Fibroblast of villous mesenchyme (primary cell): ENCODE measurements at regions not wholly inside any gene's neighbourhood (a gene's known extent, or its start where the extent isn't known, plus 50 kb on each side); places are given as distances from the start of the nearest gene placed in this dataset.
"Not testable (repeated sequence)": the region's sequence is repeated elsewhere in the genome, so short reads cannot be mapped to it uniquely, and the experiment has no call there.

Source experiments
- DNase-seq: peaks from one replicate; pipeline ENCODE4 v3.0.0-alpha.2; 2010; ENCODE audit warnings: low read depth
- H3K4me3 ChIP-seq: 2 replicates; pipeline ENCODE4 v1.5.1; 2011; ENCODE audit warnings: low read depth, mild to moderate bottlenecking, low read length

GRCh38 chr15:32536507-32537172 lies 56.6 kb upstream of the GOLGA8N start:
- peak; percentile 0 for DNase-seq
- H3K4me3 ChIP-seq = peak overlapping the region; percentile 57

DNA sequence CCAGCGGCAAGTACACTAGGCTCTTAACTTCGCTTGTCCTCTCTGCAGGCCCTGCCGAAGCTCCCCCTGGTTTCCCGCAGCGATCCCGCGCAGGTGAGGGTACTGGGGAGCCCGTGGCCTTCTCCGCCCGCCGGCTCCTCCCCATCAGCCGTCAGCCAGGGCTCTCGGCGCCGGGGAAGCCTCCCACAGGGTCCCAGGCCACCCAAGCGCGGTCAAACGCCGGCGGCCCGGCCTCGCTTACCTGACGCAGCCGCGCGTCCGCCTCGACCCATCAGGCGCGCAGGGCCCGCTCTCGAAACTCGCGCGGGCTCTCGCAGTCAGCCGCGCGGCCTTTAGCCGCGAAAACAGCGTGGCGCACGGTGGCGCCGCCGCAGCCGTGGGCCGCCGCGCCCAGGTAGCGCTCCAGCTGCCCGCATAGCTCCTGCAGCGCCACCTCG lies 57.2 kb upstream of the GOLGA8N start:
- H3K4me3 ChIP-seq, DNase-seq: not testable (repeated sequence)

GRCh38 chr15:32535150-32535898 lies 57.9 kb upstream of the GOLGA8N start:
- not testable (repeated sequence) for DNase-seq, H3K4me3 ChIP-seq

GRCh38 chr15:32522900-32523299 lies 67.5 kb upstream of the GOLGA8O start:
- not testable (repeated sequence) for DNase-seq

GRCh38 chr15:32522421-32522820 lies 67.0 kb upstream of the GOLGA8O start:
- not testable (repeated sequence) for DNase-seq, H3K4me3 ChIP-seq

More at GRCh38 chr15:32522900-32523299, 67.5 kb upstream of the GOLGA8O start:
- H3K4me3 ChIP-seq = not testable (repeated sequence)

- DNase-seq, H3K4me3 ChIP-seq: not testable (repeated sequence)
Observed at GRCh38 chr15:32518976-32519375, 63.5 kb upstream of the GOLGA8O start.

DNA sequence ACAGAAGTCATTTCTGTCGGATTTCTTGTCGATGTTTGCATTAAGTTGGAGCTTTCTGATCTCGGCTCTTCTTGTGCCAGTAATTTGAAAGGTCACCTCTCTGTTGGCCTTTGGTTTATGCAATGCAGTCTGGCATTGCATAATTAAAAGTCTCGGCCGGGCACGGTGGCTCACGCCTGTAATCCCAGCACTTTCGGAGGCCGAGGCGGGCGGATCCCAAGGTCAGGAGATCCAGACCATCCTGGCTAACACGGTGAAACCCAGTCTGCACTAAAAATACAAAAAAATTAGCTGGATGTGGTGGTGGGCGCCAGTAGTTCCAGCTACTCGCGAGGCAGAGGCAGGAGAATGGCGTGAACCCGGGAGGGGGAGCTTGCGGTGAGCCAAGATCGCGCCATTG lies 62.6 kb upstream of the GOLGA8O start:
- DNase-seq = not testable (repeated sequence)

GRCh38 chr15:32516954-32517353 lies 61.5 kb upstream of the GOLGA8O start:
- not testable (repeated sequence) for H3K4me3 ChIP-seq, DNase-seq

More for the DNA sequence above, 62.6 kb upstream of the GOLGA8O start:
- not testable (repeated sequence) for H3K4me3 ChIP-seq

- DNase-seq, H3K4me3 ChIP-seq: not testable (repeated sequence)
Observed at GRCh38 chr15:32513378-32513777, 57.9 kb upstream of the GOLGA8O start.

DNA sequence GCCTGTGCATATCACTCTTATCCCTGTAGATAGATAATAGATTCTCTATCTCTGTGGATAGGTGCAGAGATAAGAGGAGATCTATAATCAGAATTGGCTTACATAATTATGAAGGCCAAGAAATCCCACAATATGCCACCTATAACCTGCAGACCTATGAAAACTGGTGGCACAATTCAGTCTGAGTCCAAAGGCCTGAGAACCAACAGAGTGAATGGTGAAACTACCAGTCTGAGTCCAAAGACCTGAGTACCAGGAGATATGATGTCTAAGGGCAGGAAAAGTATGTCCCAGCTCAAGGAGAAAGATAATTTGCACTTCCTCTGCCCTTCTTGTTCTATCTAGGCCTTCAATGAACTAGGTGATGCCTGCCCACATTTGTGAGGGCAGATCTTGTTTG lies 54.6 kb upstream of the GOLGA8O start:
- DNase-seq, H3K4me3 ChIP-seq: not testable (repeated sequence)

DNA sequence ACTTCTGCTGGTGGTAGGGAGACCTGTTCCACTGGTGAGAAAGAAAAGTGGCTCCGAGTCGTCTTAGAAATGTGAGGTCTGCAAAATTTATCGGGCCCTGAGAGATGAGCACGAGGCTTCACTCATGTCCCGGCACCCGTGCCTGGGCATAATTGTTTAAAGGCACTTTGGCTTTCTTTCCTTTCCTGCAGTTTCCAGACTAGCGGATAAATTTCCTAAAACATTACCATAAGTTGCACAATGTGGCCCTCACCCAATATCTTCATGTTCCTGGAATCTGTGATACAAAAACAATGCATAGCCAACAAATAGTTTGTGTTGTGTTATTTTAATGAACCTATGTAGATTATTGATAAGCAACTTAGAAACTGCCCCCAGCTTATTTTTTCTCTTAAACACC lies 52.6 kb upstream of the GOLGA8O start:
- DNase-seq, H3K4me3 ChIP-seq: not testable (repeated sequence)

GRCh38 chr15:32506787-32507186 lies 51.4 kb upstream of the GOLGA8O start:
- DNase-seq, H3K4me3 ChIP-seq: not testable (repeated sequence)

DNA sequence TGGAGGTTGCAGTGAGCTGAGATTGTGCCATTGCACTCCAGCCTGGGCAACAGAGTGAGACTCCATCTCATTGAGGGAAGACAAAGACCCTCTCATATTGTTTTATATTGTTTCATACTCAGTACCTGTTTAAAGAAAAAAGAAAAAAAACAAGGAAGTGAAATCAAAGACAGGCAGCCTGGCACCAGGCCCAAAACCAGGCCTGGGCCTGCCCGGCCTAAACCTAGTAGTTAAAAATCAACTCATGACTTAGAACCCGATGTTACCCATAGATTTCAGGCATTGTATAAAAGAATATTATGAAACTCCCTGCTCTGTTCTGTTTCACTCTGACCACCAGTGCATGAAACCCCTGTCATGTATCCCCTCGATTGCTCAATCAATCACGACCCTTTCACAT lies 50.2 kb upstream of the GOLGA8O start:
- DNase-seq, H3K4me3 ChIP-seq: not testable (repeated sequence)
